AG04449 (cell line): ENCODE measurements at regions not wholly inside any gene's neighbourhood (a gene's known extent, or its start where the extent isn't known, plus 50 kb on each side); places are given as distances from the start of the nearest gene placed in this dataset.
"Not testable (repeated sequence)": the region's sequence is repeated elsewhere in the genome, so short reads cannot be mapped to it uniquely, and the experiment has no call there.

Experiments
- CTCF ChIA-PET: fragments of 350-600 bp; formaldehyde crosslinking; extraction: SDS; loops from one replicate; lab custom pipeline; 2021; ENCODE audit warnings: antibody characterized with exemption; lab: Yijun Ruan, JAX
- POLR2A ChIA-PET: fragments of 400-600, 350-600 bp; formaldehyde crosslinking; extraction: SDS; loops from one replicate; lab custom pipeline; 2020; ENCODE audit warnings: antibody characterized with exemption, inconsistent platforms; lab: Yijun Ruan, JAX
- DNase-seq: peaks from one replicate; pipeline ENCODE4 v3.0.0-alpha.2; 2010; ENCODE audit warnings: low read depth, low spot score
- H3K4me3 ChIP-seq: 2 replicates; pipeline ENCODE4 v1.5.1; 2011; ENCODE audit warnings: low read depth, mild to moderate bottlenecking, control low read depth, low read length
- CTCF ChIP-seq: IDR thresholded peaks from one replicate; pipeline ENCODE4 v1.5.1; 2011; ENCODE audit warnings: mild to moderate bottlenecking, moderate library complexity, low read length, control low read depth, inconsistent platforms; ENCODE audit not compliant: insufficient read depth; ENCODE audit errors: missing control alignments

DNA sequence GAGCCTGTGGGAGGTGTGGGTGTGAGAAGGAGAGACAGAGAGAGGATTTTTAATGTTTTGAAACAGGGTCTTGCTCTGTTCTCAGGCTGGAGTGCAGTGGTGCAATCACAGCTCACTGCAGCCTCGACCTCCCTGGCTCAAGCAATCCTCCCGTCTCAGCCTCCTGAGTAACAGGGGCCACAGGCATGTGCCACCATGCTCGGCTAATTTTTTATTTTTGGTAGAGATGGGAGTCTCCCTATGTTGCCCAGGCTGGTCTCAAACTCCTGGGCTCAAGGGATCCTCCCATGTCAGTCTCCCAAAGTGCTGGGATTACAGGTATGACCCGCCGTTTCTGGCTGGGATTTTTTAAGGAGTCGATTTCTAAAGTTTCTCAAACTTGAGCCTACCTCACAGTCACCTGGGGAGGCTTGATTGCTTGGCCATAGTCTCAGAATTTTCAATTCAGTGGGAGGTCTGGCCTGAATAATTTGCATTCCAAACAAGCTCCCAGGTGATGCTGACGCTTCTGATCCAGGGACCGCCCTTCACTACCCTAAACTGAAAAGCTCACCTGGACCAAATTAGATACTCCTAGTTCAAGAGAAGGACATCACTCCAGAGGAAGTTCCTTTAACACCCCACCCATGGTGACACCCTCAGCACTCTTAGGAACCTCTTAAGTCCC is 70.8 kb upstream of the SLC1A4 start:
- ChIA-PET POLR2A (interaction anchor here (0.8 to 1.5 kb wide), 3 partner anchors 70 to 211 kb away, joined by 3 to 4 read pairs (median 3); partner anchors contain the start of genes CEP68 and RAB1A), CTCF (interaction anchor here (0.5 to 13.6 kb wide), 52 partner anchors 9 to 657 kb away, joined by 3 to 331 read pairs (median 4); partner anchors contain the start of gene SLC1A4)
- TF ChIP-seq CTCF = no peak
- no peak for DNase-seq
- peak overlapping the region; percentile 55 for H3K4me3 ChIP-seq

DNA sequence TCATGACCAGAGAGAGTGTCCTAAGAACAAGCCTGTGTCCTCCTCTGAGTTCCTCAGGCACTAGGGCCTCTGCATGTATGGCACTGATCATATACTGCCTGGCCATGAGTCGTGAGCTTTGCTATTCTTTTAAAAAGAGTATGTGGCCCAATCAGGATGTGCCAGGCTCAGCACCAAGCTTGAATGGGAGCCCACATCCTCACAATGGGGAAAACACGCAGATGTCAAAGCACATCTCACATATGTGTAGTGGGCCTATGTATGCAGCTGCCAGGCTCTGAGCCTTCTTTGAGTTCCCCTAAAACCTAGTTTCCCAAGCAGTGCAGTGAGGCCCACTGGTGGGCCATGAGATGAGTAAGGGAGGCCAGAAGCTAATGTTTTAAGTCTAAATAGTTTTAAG is 69.9 kb upstream of the SLC1A4 start:
- ChIA-PET CTCF (interaction anchor here (0.9 to 13.6 kb wide), 12 partner anchors 9 to 654 kb away, joined by 3 to 331 read pairs (median 8); partner anchors contain the start of gene SLC1A4), POLR2A (no interaction called here)
- DNase-seq = no peak
- H3K4me3 ChIP-seq = no peak overlapping the region
- no peak for TF ChIP-seq CTCF

DNA sequence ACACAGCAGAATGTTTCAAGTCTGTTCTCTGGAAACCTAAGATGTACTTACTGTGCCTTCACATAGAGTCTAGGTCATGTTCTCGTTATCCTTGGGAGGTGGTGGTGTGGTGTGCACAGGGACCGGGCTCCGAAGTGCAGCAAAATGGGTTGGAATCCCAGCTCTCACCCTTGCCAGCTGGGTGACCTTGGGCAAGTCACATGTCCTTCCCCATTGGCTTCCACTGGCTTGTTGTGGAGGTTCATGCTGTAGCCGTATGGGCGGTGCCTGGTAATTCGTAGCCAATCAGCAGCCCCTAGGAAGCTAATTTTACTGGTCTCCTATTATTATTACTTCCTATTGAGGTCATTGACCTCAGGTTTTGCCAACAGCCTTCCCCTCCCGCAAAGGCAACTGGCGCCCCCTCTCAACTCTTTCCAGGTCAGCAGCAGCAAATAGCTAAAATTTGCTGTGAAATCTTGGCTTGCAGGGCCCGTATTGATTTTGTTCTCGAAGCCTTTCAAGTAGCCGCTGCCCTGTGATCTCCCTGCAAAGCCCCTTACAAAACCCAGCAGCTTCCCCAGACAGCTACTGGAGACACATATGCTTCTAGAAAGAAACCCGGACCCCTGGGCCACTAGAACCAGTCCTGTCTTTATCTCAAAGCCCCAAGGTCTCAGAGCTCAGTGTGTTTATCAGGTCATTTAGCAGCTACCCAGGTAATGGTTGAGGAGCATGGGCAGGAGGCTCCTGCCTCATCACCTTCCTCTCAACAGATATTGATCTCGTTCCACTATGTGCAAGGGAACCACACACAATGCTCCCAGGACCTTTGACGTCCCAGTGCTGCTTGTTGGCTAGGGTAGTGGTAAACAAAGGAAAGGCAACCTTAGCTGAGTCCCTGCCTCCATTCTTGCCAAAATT is 66.5 kb upstream of the SLC1A4 start:
- POLR2A ChIA-PET = interaction anchor here (1.0 kb wide), 1 partner anchor 269 kb away, joined by 3 read pairs; the partner anchor contains the start of gene SERTAD2
- no peak overlapping the region for H3K4me3 ChIP-seq
- no peak for DNase-seq
- no peak for TF ChIP-seq CTCF
- CTCF ChIA-PET = interaction anchor here (1.2 to 13.6 kb wide), 6 partner anchors 8 to 651 kb away, joined by 3 to 331 read pairs (median 4); no protein-coding TSS in a partner anchor

DNA sequence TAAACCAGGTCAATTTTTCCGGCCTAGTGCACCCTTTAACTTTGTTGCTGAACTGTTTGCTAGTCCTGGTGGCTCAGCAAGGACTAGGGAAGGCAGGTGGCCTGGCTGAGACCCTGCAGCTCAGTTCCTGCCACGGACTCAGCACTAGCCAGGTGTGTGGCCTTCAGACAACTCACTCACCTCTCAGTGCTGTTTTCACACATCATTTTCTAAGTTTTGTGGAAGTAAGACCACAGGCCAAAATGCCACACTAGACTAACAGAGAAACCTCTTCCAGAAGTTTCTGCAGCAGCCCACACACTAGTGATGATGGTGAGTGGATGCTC is 65.9 kb upstream of the SLC1A4 start:
- ChIA-PET CTCF (interaction anchor here (1.3 to 13.6 kb wide), 3 partner anchors 9 to 651 kb away, joined by 4 to 331 read pairs (median 7); no protein-coding TSS in a partner anchor), POLR2A (interaction anchor here (1.0 kb wide), 1 partner anchor 270 kb away, joined by 3 read pairs; the partner anchor contains the start of gene SERTAD2)
- no peak for TF ChIP-seq CTCF
- H3K4me3 ChIP-seq = no peak overlapping the region
- DNase-seq = no peak

- no peak for DNase-seq
- TF ChIP-seq CTCF = no peak
- CTCF ChIA-PET = interaction anchor here (13.6 kb wide), 1 partner anchor 113 kb away, joined by 331 read pairs; no protein-coding TSS in a partner anchor
- POLR2A ChIA-PET = interaction anchor here (0.5 kb wide), 1 partner anchor 1083 kb away, joined by 3 read pairs; no protein-coding TSS in a partner anchor
- no peak overlapping the region for H3K4me3 ChIP-seq
Measured at GRCh38 chr2:64924170-64924934, 64.8 kb upstream of the SLC1A4 start.

DNA sequence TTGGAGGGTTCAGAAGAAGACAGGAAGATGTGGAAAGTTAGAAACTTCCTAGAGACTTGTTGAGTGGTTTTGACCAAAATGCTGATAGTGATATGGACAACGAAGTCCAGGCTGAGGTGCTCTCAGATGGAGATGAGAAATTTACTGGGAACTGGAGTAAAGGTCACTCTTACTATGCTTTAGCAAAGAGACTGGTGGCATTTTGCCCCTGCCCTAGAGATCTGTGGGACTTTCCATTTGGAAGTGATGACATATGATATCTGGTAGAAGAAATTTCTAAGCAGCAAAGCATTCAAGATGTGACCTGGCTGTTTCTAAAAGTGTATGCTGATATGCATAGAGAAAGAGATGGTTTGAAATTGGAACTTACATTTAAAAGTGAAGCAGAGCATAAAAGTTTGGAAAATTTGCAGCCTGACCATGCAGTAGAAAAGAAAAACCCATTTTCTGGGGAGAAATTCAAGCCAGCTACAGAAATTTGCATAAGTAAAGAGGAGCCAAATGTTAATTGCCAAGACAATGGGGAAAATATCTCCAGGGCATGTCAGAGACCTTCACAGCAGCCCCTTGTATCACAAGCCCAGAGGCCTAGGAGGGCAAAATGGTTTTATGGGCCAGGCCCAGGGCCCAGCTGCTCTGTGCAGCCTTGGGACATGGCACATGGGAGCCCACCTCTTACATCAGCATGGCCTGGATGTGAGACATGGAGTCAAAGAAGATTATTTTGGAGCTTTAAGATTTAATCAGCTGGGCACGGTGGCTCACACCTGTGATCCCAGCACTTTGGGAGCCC is 63.1 kb upstream of the SLC1A4 start:
- CTCF ChIA-PET, DNase-seq, H3K4me3 ChIP-seq, POLR2A ChIA-PET: not testable (repeated sequence)
